ENCODE measurements at regions not wholly inside any gene's neighbourhood (a gene's known extent, or its start where the extent isn't known, plus 50 kb on each side); places are given as distances from the start of the nearest gene placed in this dataset.

GRCh38 chr10:106296750-106297392 is 867.6 kb downstream of the SORCS1 start (continued):
- TF ChIP-seq STAT1 (IDR thresholded peaks at IDR 0.05; ENCODE audit: unreplicated experiment) (no peak), ZNF114 (CRISPR knock-in tag; IDR thresholded peaks at IDR 0.05) (no peak), ZNF331 (CRISPR knock-in tag; IDR thresholded peaks at IDR 0.05; ENCODE audit: low read depth) (no peak), EZH2 (IDR thresholded peaks at IDR 0.05; ENCODE audit: low read depth, unreplicated experiment) (no peak), JUNB (IDR thresholded peaks at IDR 0.05; ENCODE audit: unreplicated experiment) (no peak), ETS1 (IDR thresholded peaks at IDR 0.05) (no peak), EZH2phosphoT487 (IDR thresholded peaks at IDR 0.05; ENCODE audit: unreplicated experiment) (no peak), POLR2AphosphoS5 (IDR thresholded peaks at IDR 0.05; ENCODE audit: low read depth) (no peak)

- H3K4me3 Mint-ChIP-seq: no peak overlapping the region
- Histone ChIP-seq H3K36me3 (ENCODE audit: insufficient read depth) (no peaks in the 10 kb centered on the region), H4K20me1 (replicated peaks; ENCODE audit: insufficient read depth) (no peaks in the 10 kb centered on the region), H3K27ac (ENCODE audit: low read depth) (no peak overlapping the region), H3K4me3 (no peak overlapping the region), H3K4me1 (ENCODE audit: insufficient read depth) (no peaks in the 10 kb centered on the region; the same call in 1 of the 2 replicates), H2AFZ (no peak overlapping the region), H3K9me2 (ENCODE audit: insufficient read depth) (no peaks in the 10 kb centered on the region), H3K4me2 (no peak overlapping the region), H3K27me3 (ENCODE audit: insufficient read depth) (no peaks in the 10 kb centered on the region), H3F3A (replicated peaks; ENCODE audit: low read depth) (no peaks in the 10 kb centered on the region), H3K79me2 (replicated peaks; ENCODE audit: insufficient read depth) (no peaks in the 10 kb centered on the region)
- ATAC-seq (0 out of 3 replicates have a peak, but pooled peaks have one; percentile 27), DNase-seq (ENCODE audit: low spot score) (peak; percentile 53)
- no peaks in the 10 kb centered on the region for H3K36me3 Mint-ChIP-seq (ENCODE audit: low read depth)
- no peaks in the 10 kb centered on the region for H3K9me3 Mint-ChIP-seq
- peaks cover 13% of the 10 kb centered on the region for H3K4me1 Mint-ChIP-seq
- peak overlapping the region; percentile 13; the same call in 1 of the 2 replicates for H3K27ac Mint-ChIP-seq
- no peaks in the 10 kb centered on the region for H3K27me3 Mint-ChIP-seq (ENCODE audit: insufficient read depth, low read depth, poor library complexity)
- no peak for TF ChIP-seq ZNF462 (CRISPR knock-in tag; IDR thresholded peaks at IDR 0.05)
- TF ChIP-seq EZH2phosphoT487 (IDR thresholded peaks at IDR 0.05; ENCODE audit: unreplicated experiment): no peak
- TF ChIP-seq NANOG (IDR thresholded peaks at IDR 0.05; ENCODE audit: borderline replicate concordance): no peak
- TF ChIP-seq EZH2 (IDR thresholded peaks at IDR 0.05; ENCODE audit: low read depth, unreplicated experiment): no peak
- no peak for TF ChIP-seq CREB1 (CRISPR knock-in tag; IDR thresholded peaks at IDR 0.05; ENCODE audit: low read depth)
- no peak for TF ChIP-seq ZNF331 (CRISPR knock-in tag; IDR thresholded peaks at IDR 0.05; ENCODE audit: low read depth)
- TF ChIP-seq ZNF114 (CRISPR knock-in tag; IDR thresholded peaks at IDR 0.05): no peak
- TF ChIP-seq ETS1 (IDR thresholded peaks at IDR 0.05): no peak
These were observed 879.5 kb downstream of the SORCS1 start for GRCh38 chr10:106284802-106285587.

Data from GM23338 (cell line).